Mucosa of descending colon (tissue), 3 donors: ENCODE measurements at regions not wholly inside any gene's neighbourhood (a gene's known extent, or its start where the extent isn't known, plus 50 kb on each side); places are given as distances from the start of the nearest gene placed in this dataset.

Experiments used
- ATAC-seq: fragments of 200-7000 bp; cut with Tn5 transposase; one replicate; pipeline ENCODE4 v1.9.1; 2020; ENCODE audit warnings: mild to moderate bottlenecking, moderate library complexity
- DNase-seq, 3 donors: peaks; one replicate each; pipeline ENCODE4 v3.0.0-alpha.2; 2020
- H3K36me3 ChIP-seq: fragments of 200-600 bp; one replicate; pipeline ENCODE4 v1.8.0; 2021; ENCODE audit warnings: low read depth, mild to moderate bottlenecking
- H3K4me1 ChIP-seq: fragments of 200-600 bp; one replicate; pipeline ENCODE4 v1.8.0; 2021; ENCODE audit warnings: low read depth, mild to moderate bottlenecking
- H3K4me3 ChIP-seq: fragments of 200-600 bp; one replicate; pipeline ENCODE4 v1.8.0; 2021; ENCODE audit warnings: mild to moderate bottlenecking
- H3K9me3 ChIP-seq: fragments of 200-600 bp; one replicate; pipeline ENCODE4 v1.8.0; 2021; ENCODE audit warnings: mild to moderate bottlenecking
- CTCF ChIP-seq: fragments of 200-600 bp; IDR thresholded peaks from one replicate; pipeline ENCODE4 v1.8.0; 2022; ENCODE audit warnings: antibody characterized with exemption, mild to moderate bottlenecking
- intact Hi-C, 2 donors: fragments of 100-400 bp; cut with DNase I in 1 of 2; cut with micrococcal nuclease in 1 of 2; formaldehyde crosslinking; loops; one replicate each; pipeline versions ENCODE4 v1.11.0 to v1.11.1; 2022; cut with DNase I, micrococcal nuclease
- donor health status: DM: no; HTN: no; CAD: no; lungs with moderate emphysema.
- donor health status: DM: no; HTN: no; CAD: no.
- donor health status: DM: no; HTN: yes; CAD: no.

GRCh38 chr2:133640103-133640502 lies 71.8 kb upstream of the NCKAP5 start:
- TF ChIP-seq CTCF, result no peak

GRCh38 chr2:133641497-133641896 lies 73.2 kb upstream of the NCKAP5 start:
- Histone ChIP-seq H3K9me3 (no peaks in the 10 kb centered on the region), H3K36me3 (no peaks in the 10 kb centered on the region), H3K4me3 (no peak overlapping the region), H3K4me1 (no peaks in the 10 kb centered on the region)
- DNase-seq, result peak in 2 of 3 donors; percentile 16 to 35
- intact Hi-C loops, result no loop called here
- no peak for TF ChIP-seq CTCF
- ATAC-seq, result peak; percentile 83

More at GRCh38 chr2:133640103-133640502, 71.8 kb upstream of the NCKAP5 start:
- H3K4me3 ChIP-seq, result no peak overlapping the region
- H3K36me3 ChIP-seq, result no peaks in the 10 kb centered on the region
- intact Hi-C loops, result no loop called here
- H3K9me3 ChIP-seq, result no peaks in the 10 kb centered on the region
- DNase-seq (no peak), ATAC-seq (no peak)
- H3K4me1 ChIP-seq, result no peaks in the 10 kb centered on the region

- ATAC-seq (no peak), DNase-seq (no peak)
- Histone ChIP-seq H3K4me3 (no peak overlapping the region), H3K4me1 (no peaks in the 10 kb centered on the region), H3K36me3 (no peaks in the 10 kb centered on the region), H3K9me3 (no peaks in the 10 kb centered on the region)
- TF ChIP-seq CTCF, result no peak
- intact Hi-C loops, result no loop called here
These were observed 73.9 kb upstream of the NCKAP5 start for GRCh38 chr2:133641942-133642725.

- intact Hi-C loops, result no loop called here
- Histone ChIP-seq H3K9me3 (no peaks in the 10 kb centered on the region), H3K36me3 (no peaks in the 10 kb centered on the region), H3K4me3 (no peak overlapping the region), H3K4me1 (no peaks in the 10 kb centered on the region)
- no peak for TF ChIP-seq CTCF
- DNase-seq (no peak), ATAC-seq (no peak)
These were observed 74.5 kb upstream of the NCKAP5 start for GRCh38 chr2:133642791-133643191.

GRCh38 chr2:133643863-133644262 lies 75.6 kb upstream of the NCKAP5 start:
- no peak for TF ChIP-seq CTCF
- Histone ChIP-seq H3K4me3 (no peak overlapping the region), H3K4me1 (no peaks in the 10 kb centered on the region), H3K9me3 (no peaks in the 10 kb centered on the region), H3K36me3 (no peaks in the 10 kb centered on the region)
- ATAC-seq (no peak), DNase-seq (no peak)
- intact Hi-C loops, result no loop called here
